ENCODE measurements at regions not wholly inside any gene's neighbourhood (a gene's known extent, or its start where the extent isn't known, plus 50 kb on each side); places are given as distances from the start of the nearest gene placed in this dataset.

DNA sequence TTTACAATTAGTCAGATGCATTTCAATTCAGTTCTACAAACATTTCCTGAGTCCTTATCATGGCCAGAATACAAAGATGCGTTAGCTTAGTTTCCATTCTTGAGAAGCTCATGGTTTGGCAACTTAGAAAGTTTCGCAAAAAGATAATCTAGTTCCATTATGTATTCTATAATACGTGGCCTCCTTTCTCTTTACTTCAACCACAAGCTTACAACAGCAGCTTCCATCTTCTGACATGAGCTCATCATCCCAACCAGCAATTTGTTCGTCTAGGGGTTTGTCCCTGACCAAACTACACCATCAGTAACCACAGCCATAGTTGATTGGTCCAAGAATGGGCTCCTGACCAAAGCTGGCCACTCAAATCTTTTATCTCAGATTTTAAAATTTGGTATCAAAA is 267.6 kb upstream of the TBC1D5 start:
- TF ChIP-seq, protein P1, sequence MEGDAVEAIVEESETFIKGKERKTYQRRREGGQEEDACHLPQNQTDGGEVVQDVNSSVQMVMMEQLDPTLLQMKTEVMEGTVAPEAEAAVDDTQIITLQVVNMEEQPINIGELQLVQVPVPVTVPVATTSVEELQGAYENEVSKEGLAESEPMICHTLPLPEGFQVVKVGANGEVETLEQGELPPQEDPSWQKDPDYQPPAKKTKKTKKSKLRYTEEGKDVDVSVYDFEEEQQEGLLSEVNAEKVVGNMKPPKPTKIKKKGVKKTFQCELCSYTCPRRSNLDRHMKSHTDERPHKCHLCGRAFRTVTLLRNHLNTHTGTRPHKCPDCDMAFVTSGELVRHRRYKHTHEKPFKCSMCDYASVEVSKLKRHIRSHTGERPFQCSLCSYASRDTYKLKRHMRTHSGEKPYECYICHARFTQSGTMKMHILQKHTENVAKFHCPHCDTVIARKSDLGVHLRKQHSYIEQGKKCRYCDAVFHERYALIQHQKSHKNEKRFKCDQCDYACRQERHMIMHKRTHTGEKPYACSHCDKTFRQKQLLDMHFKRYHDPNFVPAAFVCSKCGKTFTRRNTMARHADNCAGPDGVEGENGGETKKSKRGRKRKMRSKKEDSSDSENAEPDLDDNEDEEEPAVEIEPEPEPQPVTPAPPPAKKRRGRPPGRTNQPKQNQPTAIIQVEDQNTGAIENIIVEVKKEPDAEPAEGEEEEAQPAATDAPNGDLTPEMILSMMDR (IDR thresholded peaks at IDR 0.05; ENCODE audit: low read depth, low read length, poor library complexity, severe bottlenecking): no peak
- TF ChIP-seq EZH2phosphoT487 (IDR thresholded peaks at IDR 0.05; ENCODE audit: borderline replicate concordance, low read length): no peak
